ENCODE measurements at regions not wholly inside any gene's neighbourhood (a gene's known extent, or its start where the extent isn't known, plus 50 kb on each side); places are given as distances from the start of the nearest gene placed in this dataset.

GRCh38 chr9:13725516-13725915 is 446.0 kb upstream of the MPDZ start:
- TF ChIP-seq POLR2A (IDR thresholded peaks at IDR 0.05; ENCODE audit: low read depth, low read length) (no peak), JUN (IDR thresholded peaks at IDR 0.05; ENCODE audit: borderline replicate concordance, insufficient read depth, insufficient read length, low read depth) (no peak), POLR2AphosphoS5 (IDR thresholded peaks at IDR 0.05; ENCODE audit: insufficient read depth, low read depth, low read length) (no peak), GATA2 (IDR thresholded peaks at IDR 0.05; ENCODE audit: insufficient read depth, insufficient read length, low read depth, low read length) (no peak), CTCF (IDR thresholded peaks at IDR 0.05; ENCODE audit: extremely low read depth in 1 of 2, insufficient read depth in 1 of 2, low read depth in 1 of 2, low read length in 2 of 2) (no peak), EZH2 (IDR thresholded peaks at IDR 0.05; ENCODE audit: borderline replicate concordance, low read depth, low read length, severe bottlenecking) (no peak), MAX (IDR thresholded peaks at IDR 0.05; ENCODE audit: insufficient read depth, insufficient read length) (no peak)

Measured in endothelial cell of umbilical vein (primary cell).